ENCODE measurements at regions not wholly inside any gene's neighbourhood (a gene's known extent, or its start where the extent isn't known, plus 50 kb on each side); places are given as distances from the start of the nearest gene placed in this dataset.

- no peaks in the 10 kb centered on the region for H3K27me3 Mint-ChIP-seq
- ChIA-PET CTCF (ENCODE audit: partially characterized antibody) (no interaction called here), POLR2A (ENCODE audit: partially characterized antibody) (no interaction called here)
- Histone ChIP-seq H3K27me3 (ENCODE audit: insufficient read depth, low read length) (no peaks in the 10 kb centered on the region), H3K4me3 (ENCODE audit: low read length in 2 of 2) (no peak overlapping the region), H3K27ac (ENCODE audit: low read depth, low read length) (no peak overlapping the region), H3K9me3 (ENCODE audit: control insufficient read depth in 1 of 2, low read length in 2 of 2) (no peaks in the 10 kb centered on the region), H3K4me1 (ENCODE audit: insufficient read depth, low read length) (no peaks in the 10 kb centered on the region), H3K36me3 (ENCODE audit: insufficient read depth, low read length) (no peaks in the 10 kb centered on the region)
- DNase-seq: no peak
- H3K4me1 Mint-ChIP-seq: no peaks in the 10 kb centered on the region
- no peak overlapping the region for H3K27ac Mint-ChIP-seq
- peaks cover 3 to 13% (median 8%) of the 10 kb centered on the region in 8 donors for H3K9me3 Mint-ChIP-seq
- peaks cover 0 to 4% of the 10 kb centered on the region in 2 donors for H3K36me3 Mint-ChIP-seq
- intact Hi-C loops (cut with micrococcal nuclease): no loop called here
- H3K4me3 Mint-ChIP-seq: no peak overlapping the region
Measured at GRCh38 chr10:31268444-31269303, 50.3 kb upstream of the ZEB1 start.
